ENCODE measurements at regions not wholly inside any gene's neighbourhood (a gene's known extent, or its start where the extent isn't known, plus 50 kb on each side); places are given as distances from the start of the nearest gene placed in this dataset.

- ChIA-PET CTCF (no interaction called here), POLR2A (no interaction called here)
- no peak for TF ChIP-seq CTCF (IDR thresholded peaks at IDR 0.05; ENCODE audit: insufficient read depth, low read depth, low read length)
Observed at GRCh38 chr9:93801120-93801519, 154.0 kb downstream of the BARX1 start.

GRCh38 chr9:93792358-93792757, 162.8 kb downstream of the BARX1 start:
- H3K4me3 ChIP-seq (ENCODE audit: low read depth, low read length): no peak overlapping the region
- no peak for DNase-seq (ENCODE audit: low read depth)
- ChIA-PET CTCF (no interaction called here), POLR2A (no interaction called here)
- H3K27me3 ChIP-seq (ENCODE audit: control insufficient read depth, insufficient read depth, low read length): no peaks in the 10 kb centered on the region
- no peak for TF ChIP-seq CTCF (IDR thresholded peaks at IDR 0.05; ENCODE audit: insufficient read depth, low read depth, low read length)
- H3K36me3 ChIP-seq (ENCODE audit: control insufficient read depth, insufficient read depth, low read length): no peaks in the 10 kb centered on the region

More at GRCh38 chr9:93801120-93801519, 154.0 kb downstream of the BARX1 start:
- H3K27me3 ChIP-seq (ENCODE audit: control insufficient read depth, insufficient read depth, low read length): no peaks in the 10 kb centered on the region
- no peak overlapping the region for H3K4me3 ChIP-seq (ENCODE audit: low read depth, low read length)
- H3K36me3 ChIP-seq (ENCODE audit: control insufficient read depth, insufficient read depth, low read length): no peaks in the 10 kb centered on the region
- no peak for DNase-seq (ENCODE audit: low read depth)

- no peaks in the 10 kb centered on the region for H3K27me3 ChIP-seq (ENCODE audit: control insufficient read depth, insufficient read depth, low read length)
- no peak overlapping the region for H3K4me3 ChIP-seq (ENCODE audit: low read depth, low read length)
- TF ChIP-seq CTCF (IDR thresholded peaks at IDR 0.05; ENCODE audit: insufficient read depth, low read depth, low read length): no peak
- POLR2A ChIA-PET: no interaction called here
- no peaks in the 10 kb centered on the region for H3K36me3 ChIP-seq (ENCODE audit: control insufficient read depth, insufficient read depth, low read length)
- DNase-seq (ENCODE audit: low read depth): no peak
- CTCF ChIA-PET: no interaction called here
Observed at GRCh38 chr9:93786204-93786603, 169.0 kb downstream of the BARX1 start.

GRCh38 chr9:93776873-93777272, 178.3 kb downstream of the BARX1 start:
- Histone ChIP-seq H3K4me3 (ENCODE audit: low read depth, low read length) (no peak overlapping the region), H3K27me3 (ENCODE audit: control insufficient read depth, insufficient read depth, low read length) (no peaks in the 10 kb centered on the region), H3K36me3 (ENCODE audit: control insufficient read depth, insufficient read depth, low read length) (no peaks in the 10 kb centered on the region)
- POLR2A ChIA-PET: no interaction called here
- no peak for DNase-seq (ENCODE audit: low read depth)
- CTCF ChIA-PET: no interaction called here
- no peak for TF ChIP-seq CTCF (IDR thresholded peaks at IDR 0.05; ENCODE audit: insufficient read depth, low read depth, low read length)

- H3K4me3 ChIP-seq (ENCODE audit: low read depth, low read length): no peak overlapping the region
- CTCF ChIA-PET: no interaction called here
- DNase-seq (ENCODE audit: low read depth): no peak
- no peaks in the 10 kb centered on the region for H3K27me3 ChIP-seq (ENCODE audit: control insufficient read depth, insufficient read depth, low read length)
- no peak for TF ChIP-seq CTCF (IDR thresholded peaks at IDR 0.05; ENCODE audit: insufficient read depth, low read depth, low read length)
- POLR2A ChIA-PET: no interaction called here
- H3K36me3 ChIP-seq (ENCODE audit: control insufficient read depth, insufficient read depth, low read length): no peaks in the 10 kb centered on the region
Observed at GRCh38 chr9:93776256-93776655, 178.9 kb downstream of the BARX1 start.

Data from BJ (cell line).